IPS-15b (cell line): ENCODE measurements at regions not wholly inside any gene's neighbourhood (a gene's known extent, or its start where the extent isn't known, plus 50 kb on each side); places are given as distances from the start of the nearest gene placed in this dataset.

Experiments
- H3K27me3 ChIP-seq: one replicate; pipeline ENCODE4 v1.6.1; 2013; ENCODE audit warnings: low read length; ENCODE audit not compliant: control insufficient read depth, insufficient read depth
- H3K36me3 ChIP-seq: one replicate; pipeline ENCODE4 v1.6.1; 2013; ENCODE audit warnings: low read length; ENCODE audit not compliant: control insufficient read depth, insufficient read depth
- H3K4me1 ChIP-seq: one replicate; pipeline ENCODE4 v1.6.1; 2013; ENCODE audit warnings: mild to moderate bottlenecking, low read length; ENCODE audit not compliant: control insufficient read depth, insufficient read depth
- H3K4me3 ChIP-seq: one replicate; pipeline ENCODE4 v1.5.1; 2013; ENCODE audit warnings: low read depth, low read length
- H3K9ac ChIP-seq: one replicate; pipeline ENCODE4 v1.6.1; 2013; ENCODE audit warnings: low read depth, mild to moderate bottlenecking, low read length
- H3K9me3 ChIP-seq: one replicate; pipeline ENCODE4 v1.6.1; 2013; ENCODE audit warnings: mild to moderate bottlenecking, low read length; ENCODE audit not compliant: control insufficient read depth, insufficient read depth

DNA sequence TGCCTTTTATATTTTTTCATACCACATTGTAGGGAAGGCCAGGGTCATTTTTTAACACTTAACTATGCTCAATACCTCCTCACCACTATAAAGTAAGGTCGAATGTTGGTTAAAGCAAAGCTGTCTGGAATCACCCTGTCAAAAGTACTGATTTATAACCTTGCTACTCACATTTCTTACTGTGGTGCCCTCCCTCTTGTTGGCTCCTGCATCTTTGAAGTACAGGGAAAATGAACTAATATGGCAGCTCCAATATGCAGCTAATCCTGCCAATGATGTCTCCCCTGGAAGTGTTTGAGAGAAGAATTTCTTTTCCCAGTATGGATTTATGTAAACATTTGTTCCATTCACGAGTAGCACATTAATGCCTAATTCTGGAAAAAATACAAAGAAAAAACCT lies 108.4 kb upstream of the RPS23 start:
- no peak overlapping the region for H3K4me3 ChIP-seq
- no peaks in the 10 kb centered on the region for H3K9me3 ChIP-seq
- no peaks in the 10 kb centered on the region for H3K4me1 ChIP-seq
- H3K27me3 ChIP-seq = no peaks in the 10 kb centered on the region
- H3K9ac ChIP-seq = no peak overlapping the region
- no peaks in the 10 kb centered on the region for H3K36me3 ChIP-seq

DNA sequence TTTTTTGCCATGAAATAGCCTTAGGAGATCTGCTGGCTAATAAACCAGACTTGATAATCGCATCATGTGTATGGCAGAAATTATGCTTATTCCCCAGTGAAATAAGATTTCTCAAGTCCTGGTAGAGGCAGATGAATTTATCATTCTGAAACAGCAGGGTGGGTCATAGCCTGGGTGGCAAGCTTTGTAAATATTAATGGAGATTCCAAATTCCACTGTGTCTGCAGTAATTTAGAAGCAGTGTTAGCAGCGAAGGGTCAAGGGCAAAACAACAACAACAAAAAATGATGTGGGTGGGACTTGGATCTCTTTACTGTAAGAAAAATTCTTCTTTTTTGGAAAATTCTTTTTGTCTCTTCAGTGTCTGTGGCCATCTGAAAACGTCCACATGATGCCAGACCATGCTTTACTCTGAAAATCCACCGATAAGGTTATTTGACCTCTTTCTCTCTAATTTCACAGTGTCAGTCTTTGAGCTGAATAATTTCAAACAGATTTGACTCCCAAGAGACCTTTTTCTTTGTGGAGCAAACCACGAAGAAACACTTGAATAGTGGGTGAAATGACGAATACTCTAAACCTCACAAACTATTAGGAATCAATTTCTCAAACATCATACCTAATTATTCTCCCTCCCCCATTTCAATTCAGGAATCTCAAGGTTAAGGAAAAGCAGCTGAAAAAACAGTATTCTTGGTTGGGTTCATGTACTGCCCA lies 106.0 kb upstream of the RPS23 start:
- H3K9ac ChIP-seq = no peak overlapping the region
- no peak overlapping the region for H3K4me3 ChIP-seq
- no peaks in the 10 kb centered on the region for H3K36me3 ChIP-seq
- no peaks in the 10 kb centered on the region for H3K4me1 ChIP-seq
- H3K27me3 ChIP-seq = no peaks in the 10 kb centered on the region
- H3K9me3 ChIP-seq = no peaks in the 10 kb centered on the region

DNA sequence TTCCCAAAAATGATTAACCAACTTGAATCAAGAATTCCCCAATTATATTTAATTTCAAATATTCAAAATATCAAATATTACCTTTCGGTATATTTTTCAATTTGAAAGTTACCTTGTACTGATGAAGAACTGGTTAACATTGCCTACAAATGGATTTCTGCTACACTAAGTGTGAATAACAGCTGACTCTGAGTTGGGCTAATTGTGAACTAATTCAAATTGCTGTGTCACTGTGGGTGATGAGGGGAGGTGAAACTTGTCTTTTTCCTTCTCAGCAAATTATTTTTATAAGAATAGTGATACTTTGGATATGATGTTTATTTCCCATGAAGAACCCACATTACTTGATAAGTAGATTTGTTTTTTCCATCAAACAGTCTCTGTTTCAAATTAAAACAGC lies 103.4 kb upstream of the RPS23 start:
- no peak overlapping the region for H3K9ac ChIP-seq

DNA sequence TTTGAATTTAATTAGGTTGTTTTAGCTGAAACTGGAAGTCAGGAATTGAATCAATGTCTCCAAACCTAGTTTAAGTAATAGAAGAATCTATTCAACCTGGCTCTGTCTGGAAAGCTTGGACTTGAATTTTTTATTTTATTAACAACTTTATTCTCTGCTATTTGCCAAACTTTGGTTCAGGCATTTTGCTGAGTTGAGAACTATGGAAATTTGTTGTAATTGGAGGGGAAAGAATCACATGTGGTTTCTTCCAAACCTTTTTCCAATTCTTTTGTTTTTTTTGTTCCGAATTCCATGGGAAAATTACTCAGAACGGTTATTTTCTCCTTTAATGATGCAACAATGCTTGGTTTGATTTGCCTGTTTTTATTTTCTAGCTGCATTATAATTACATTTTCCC lies 98.2 kb upstream of the RPS23 start:
- Histone ChIP-seq H3K9ac (no peak overlapping the region), H3K9me3 (no peaks in the 10 kb centered on the region), H3K27me3 (no peaks in the 10 kb centered on the region), H3K4me1 (no peaks in the 10 kb centered on the region), H3K4me3 (no peak overlapping the region), H3K36me3 (no peaks in the 10 kb centered on the region)

More for the DNA sequence above, 103.4 kb upstream of the RPS23 start:
- Histone ChIP-seq H3K9me3 (no peaks in the 10 kb centered on the region), H3K36me3 (no peaks in the 10 kb centered on the region), H3K4me1 (no peaks in the 10 kb centered on the region), H3K27me3 (no peaks in the 10 kb centered on the region), H3K4me3 (no peak overlapping the region)

DNA sequence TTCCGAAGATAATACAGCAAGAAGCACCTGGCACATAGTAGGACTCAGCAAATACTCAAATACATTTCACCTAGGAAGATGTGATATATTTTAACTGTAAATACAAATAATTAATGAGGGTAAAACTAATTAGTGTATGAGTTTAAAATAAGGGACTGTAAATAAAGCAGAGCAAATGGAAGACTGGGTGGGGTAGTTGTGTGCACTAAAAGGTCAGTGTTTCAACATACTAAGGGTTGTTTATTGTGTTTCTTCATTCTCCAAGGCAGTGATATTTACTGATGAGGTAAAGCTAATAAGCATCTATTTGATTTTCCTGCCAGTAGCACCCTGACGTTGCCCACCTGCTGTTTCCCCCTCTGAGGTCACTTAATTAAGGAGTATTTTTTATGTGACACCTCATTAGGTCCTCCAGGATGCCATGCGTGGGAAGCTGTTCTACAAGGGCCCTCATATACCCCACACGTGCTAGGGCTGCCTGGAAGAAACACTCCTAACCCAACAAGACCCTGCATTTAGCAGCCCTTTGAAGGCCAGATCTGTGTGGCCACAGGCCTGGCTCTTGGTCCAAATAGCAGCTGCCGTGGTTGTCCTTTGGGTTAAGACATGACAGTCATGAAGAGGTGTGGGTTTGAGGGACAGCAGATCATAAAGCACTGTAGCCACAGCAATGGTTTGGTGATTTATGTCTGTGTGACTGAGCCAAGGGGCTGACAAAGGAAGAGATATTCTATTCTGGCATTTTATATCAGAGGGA lies 97.5 kb upstream of the RPS23 start:
- H3K36me3 ChIP-seq = no peaks in the 10 kb centered on the region
- H3K4me3 ChIP-seq = no peak overlapping the region
- no peaks in the 10 kb centered on the region for H3K4me1 ChIP-seq
- H3K27me3 ChIP-seq = no peaks in the 10 kb centered on the region
- H3K9me3 ChIP-seq = no peaks in the 10 kb centered on the region
- H3K9ac ChIP-seq = no peak overlapping the region

DNA sequence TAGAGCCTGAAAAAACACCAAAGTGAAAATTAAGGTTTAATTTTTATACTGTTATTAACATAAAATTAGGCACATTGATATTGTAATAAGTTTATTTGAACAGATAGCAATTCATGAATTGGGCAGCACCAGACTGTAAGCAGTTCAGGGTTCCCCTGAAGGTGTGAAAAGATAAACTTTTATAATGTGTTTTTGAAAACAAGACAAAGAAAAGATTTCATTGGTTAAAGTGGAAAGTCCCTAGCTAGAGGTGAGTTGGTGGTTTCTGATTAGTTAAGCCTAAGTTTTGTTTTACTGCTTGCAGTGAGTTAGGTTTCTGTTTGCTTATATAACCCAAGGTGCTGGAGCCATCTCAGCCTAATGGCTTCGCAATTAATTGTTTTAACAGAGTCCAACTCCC lies 96.5 kb upstream of the RPS23 start:
- Histone ChIP-seq H3K4me1 (no peaks in the 10 kb centered on the region), H3K36me3 (no peaks in the 10 kb centered on the region), H3K9ac (no peak overlapping the region), H3K9me3 (no peaks in the 10 kb centered on the region), H3K4me3 (no peak overlapping the region), H3K27me3 (no peaks in the 10 kb centered on the region)

DNA sequence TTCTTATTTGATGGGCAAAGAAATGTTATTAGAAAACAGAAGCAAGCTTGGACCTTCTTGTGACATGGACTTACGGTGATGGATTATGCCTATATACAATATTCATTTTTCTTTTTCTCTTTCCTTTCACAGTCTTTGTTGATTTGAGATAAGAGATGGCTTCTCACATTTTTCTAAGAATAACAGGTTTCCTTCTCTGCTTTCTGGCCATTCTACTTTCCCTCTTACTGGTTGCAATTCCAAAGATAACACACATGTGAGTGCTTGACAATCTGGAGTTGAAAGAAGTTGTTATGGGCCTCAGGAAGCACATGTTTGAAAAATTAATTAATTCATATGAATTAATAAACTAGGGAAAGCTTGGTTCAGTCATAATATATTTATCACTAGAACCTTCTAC lies 89.8 kb upstream of the RPS23 start:
- Histone ChIP-seq H3K9ac (no peak overlapping the region), H3K4me3 (no peak overlapping the region), H3K36me3 (no peaks in the 10 kb centered on the region), H3K9me3 (no peaks in the 10 kb centered on the region), H3K27me3 (no peaks in the 10 kb centered on the region), H3K4me1 (no peaks in the 10 kb centered on the region)

DNA sequence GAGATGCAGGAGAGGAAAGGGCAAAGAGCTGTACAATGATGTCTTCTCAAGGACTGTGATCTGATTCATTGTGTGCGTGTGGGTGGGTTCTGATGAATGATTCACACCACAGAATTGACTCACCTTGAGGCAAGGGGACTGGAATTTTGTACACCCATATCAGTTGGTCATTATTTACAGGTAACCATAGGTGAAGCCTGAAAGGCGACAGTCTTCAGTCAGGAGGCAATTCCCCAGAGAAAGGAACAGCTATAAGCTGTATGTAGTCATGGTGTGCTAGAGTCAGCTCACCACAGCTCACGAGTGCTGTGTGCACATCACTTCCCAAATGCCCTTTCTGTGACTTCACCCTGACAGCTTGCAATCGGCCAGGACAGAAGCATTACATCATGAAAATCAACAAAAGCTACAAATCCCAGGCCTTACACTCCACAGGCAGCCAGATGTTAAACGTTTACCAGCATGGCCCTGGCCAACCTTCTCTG lies 87.6 kb upstream of the RPS23 start:
- Histone ChIP-seq H3K4me3 (no peak overlapping the region), H3K9me3 (no peaks in the 10 kb centered on the region), H3K36me3 (no peaks in the 10 kb centered on the region), H3K27me3 (no peaks in the 10 kb centered on the region), H3K9ac (no peak overlapping the region), H3K4me1 (no peaks in the 10 kb centered on the region)

DNA sequence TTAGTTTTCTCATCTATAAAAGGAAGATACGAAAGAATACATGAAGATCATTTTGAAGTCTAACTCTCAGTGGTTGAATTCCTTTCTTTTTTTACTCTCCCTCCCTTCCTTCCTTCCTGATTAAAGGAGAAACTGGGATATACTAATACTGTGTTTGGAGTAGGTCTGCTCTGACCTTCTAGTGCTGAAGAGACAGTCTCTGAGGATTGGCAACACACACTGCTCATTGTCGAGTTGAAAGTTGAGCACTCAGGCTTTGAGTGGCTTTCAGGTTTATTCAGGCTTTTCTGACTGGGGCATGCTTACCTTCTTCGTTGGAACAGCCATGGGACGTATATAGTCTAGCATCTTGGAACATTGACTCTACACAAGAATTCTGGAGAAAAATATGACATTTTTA lies 86.9 kb upstream of the RPS23 start:
- Histone ChIP-seq H3K36me3 (no peaks in the 10 kb centered on the region), H3K4me3 (no peak overlapping the region), H3K27me3 (no peaks in the 10 kb centered on the region), H3K4me1 (no peaks in the 10 kb centered on the region), H3K9ac (no peak overlapping the region), H3K9me3 (no peaks in the 10 kb centered on the region)

DNA sequence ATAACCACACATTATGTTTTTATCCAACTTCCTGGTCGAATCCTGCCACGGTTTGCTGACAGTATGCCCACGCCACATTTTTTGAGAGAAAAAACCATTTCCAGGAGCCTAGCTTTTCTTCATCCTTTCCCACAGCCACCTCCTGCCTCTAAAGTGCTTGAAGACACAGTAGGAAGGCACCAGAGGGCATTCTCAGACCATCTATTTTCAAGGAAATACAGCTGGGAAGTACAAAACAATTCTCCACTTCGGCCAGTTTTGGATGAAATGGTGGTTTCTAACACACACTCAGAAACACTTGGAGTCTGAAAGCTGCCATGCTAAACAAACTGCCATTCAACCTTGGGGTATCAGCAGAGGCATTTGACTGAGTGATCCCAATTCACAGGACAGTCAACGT lies 86.3 kb upstream of the RPS23 start:
- H3K27me3 ChIP-seq = no peaks in the 10 kb centered on the region
- H3K36me3 ChIP-seq = no peaks in the 10 kb centered on the region
- no peak overlapping the region for H3K9ac ChIP-seq
- H3K9me3 ChIP-seq = no peaks in the 10 kb centered on the region
- no peak overlapping the region for H3K4me3 ChIP-seq
- no peaks in the 10 kb centered on the region for H3K4me1 ChIP-seq

DNA sequence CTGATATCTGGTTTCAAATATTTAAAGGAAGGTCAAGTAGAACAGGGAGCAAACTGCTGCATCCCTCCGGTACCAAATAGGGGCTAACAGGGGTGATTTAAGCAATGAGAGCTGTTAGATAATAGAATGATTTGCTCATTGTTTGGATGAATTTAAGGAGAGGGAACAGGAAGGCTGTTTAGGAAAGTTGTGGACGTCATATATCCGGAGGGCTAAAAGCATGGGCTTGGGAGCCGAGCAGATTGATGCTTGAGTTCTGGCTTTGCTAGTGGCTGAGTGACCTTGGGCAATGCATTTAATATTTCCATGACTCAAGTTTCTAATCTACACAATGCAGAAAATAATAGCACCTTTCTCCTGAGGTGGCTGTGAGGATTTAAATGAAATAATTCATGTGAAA lies 85.4 kb upstream of the RPS23 start:
- no peak overlapping the region for H3K4me3 ChIP-seq
- H3K27me3 ChIP-seq = no peaks in the 10 kb centered on the region
- no peak overlapping the region for H3K9ac ChIP-seq
- H3K36me3 ChIP-seq = no peaks in the 10 kb centered on the region
- no peaks in the 10 kb centered on the region for H3K4me1 ChIP-seq
- H3K9me3 ChIP-seq = no peaks in the 10 kb centered on the region

DNA sequence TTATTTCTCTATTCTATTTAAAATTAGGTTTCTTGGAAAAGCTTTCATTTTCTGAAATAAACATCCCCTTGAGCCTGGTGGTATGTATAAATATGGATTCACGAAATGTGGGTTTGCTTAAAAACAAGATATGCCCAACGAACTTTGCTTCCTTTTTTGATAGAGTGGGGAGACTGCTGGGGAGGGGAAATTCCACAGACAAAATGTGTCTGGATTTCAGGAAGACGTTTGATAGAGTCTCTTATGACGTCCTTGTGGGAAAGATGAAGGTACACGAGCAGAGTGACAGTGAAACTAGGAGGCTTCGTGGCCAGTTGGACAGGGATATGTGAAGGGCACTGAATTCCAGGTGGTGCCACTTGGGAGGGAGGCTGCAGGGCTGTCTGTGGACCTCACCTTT lies 84.5 kb upstream of the RPS23 start:
- H3K9ac ChIP-seq = no peak overlapping the region
- no peaks in the 10 kb centered on the region for H3K9me3 ChIP-seq
- no peak overlapping the region for H3K4me3 ChIP-seq
- no peaks in the 10 kb centered on the region for H3K27me3 ChIP-seq
- no peaks in the 10 kb centered on the region for H3K36me3 ChIP-seq
- no peaks in the 10 kb centered on the region for H3K4me1 ChIP-seq
